ENCODE measurements at regions not wholly inside any gene's neighbourhood (a gene's known extent, or its start where the extent isn't known, plus 50 kb on each side); places are given as distances from the start of the nearest gene placed in this dataset.

- Histone ChIP-seq H3K9me1 (ENCODE audit: control insufficient read depth, insufficient read depth, low read length) (no peaks in the 10 kb centered on the region), H4K20me1 (replicated peaks; ENCODE audit: control insufficient read depth, insufficient read depth, low read length) (no peaks in the 10 kb centered on the region), H2AFZ (ENCODE audit: low read depth, low read length) (peak overlapping the region; percentile 80), H3K4me2 (ENCODE audit: insufficient read depth, low read length) (peak overlapping the region; percentile 8; the same call in 1 of the 2 replicates), H3K27ac (ENCODE audit: extremely low read depth, low read depth, low read length) (peak overlapping the region; percentile 27; the same call in 1 of the 3 replicates), H3K9me3 (replicated peaks; ENCODE audit: control insufficient read depth, insufficient read depth, low read depth, low read length) (0 out of 2 replicates have a peak, but pooled peaks cover 8% of the 10 kb centered on the region), H3K4me1 (replicated peaks in 1 of 2; ENCODE audit: control insufficient read depth in 2 of 2, insufficient read depth in 2 of 2, low read length in 2 of 2) (peaks cover 0 to 8% of the 10 kb centered on the region in 2 experiments; a peak in 4 of 5 replicates), H3K9ac (ENCODE audit: insufficient read depth in 1 of 2, low read depth in 2 of 2, low read length in 2 of 2) (no peak overlapping the region), H3K4me3 (no peak overlapping the region), H3K36me3 (ENCODE audit: control insufficient read depth, insufficient read depth, low read length) (no peaks in the 10 kb centered on the region), H3K79me2 (ENCODE audit: control insufficient read depth, insufficient read depth, low read length) (no peaks in the 10 kb centered on the region), H3K27me3 (ENCODE audit: control insufficient read depth in 2 of 2, insufficient read depth in 2 of 2, low read length in 2 of 2) (no peaks in the 10 kb centered on the region)
- ChIA-PET POLR2A (interaction anchor here (0.5 kb wide), 1 partner anchor 16 kb away, joined by 3 read pairs; no protein-coding TSS in a partner anchor), CTCF (ENCODE audit: low intra/inter-chr PET ratio) (no interaction called here)
- BruUV-seq (replicated peaks): no TSS peak
- DNase-seq (ENCODE audit: extremely low read depth in 1 of 4, low spot score in 3 of 4) (peak in 2 of 4 experiments; percentile 61 to 66), FAIRE-seq (peak; percentile 64), ATAC-seq (peak; percentile 86)
- in situ Hi-C loops (cut with MboI) (no loop called here), intact Hi-C loops (cut with micrococcal nuclease) (no loop called here)
- 18% methylated on average over 5 of the region's 5 CpGs for WGBS (ENCODE audit: insufficient coverage, low coverage, missing lambda C conversion rate)
- TF ChIP-seq RFX7 (CRISPR knock-in tag; IDR thresholded peaks at IDR 0.05) (no peak), ARID1B (IDR thresholded peaks at IDR 0.05) (peak; percentile 68), SMAD3 (CRISPR knock-in tag; conservative IDR thresholded peaks at IDR 0.05) (no peak), ZEB2 (IDR thresholded peaks at IDR 0.05) (peak; percentile 70; the same call in 1 of the 2 replicates), ZC3H8 (IDR thresholded peaks at IDR 0.05) (no peak), DPF2 (IDR thresholded peaks at IDR 0.05) (peak; percentile 80), NR2C1 (IDR thresholded peaks at IDR 0.05) (peak; percentile 16; the same call in 1 of the 2 replicates), NR2C1 (tag; IDR thresholded peaks at IDR 0.05) (no peak), NCOR1 (IDR thresholded peaks at IDR 0.05) (peak; percentile 30; the same call in 1 of the 2 replicates), EHMT2 (IDR thresholded peaks at IDR 0.05) (peak; percentile 58; the same call in 1 of the 2 replicates), MIER1 (IDR thresholded peaks at IDR 0.05; ENCODE audit: low read depth) (peak; percentile 84), GATAD2B (IDR thresholded peaks at IDR 0.05; ENCODE audit: borderline replicate concordance) (no peak), ZNF3 (CRISPR knock-in tag; IDR thresholded peaks at IDR 0.05) (no peak), CBFA2T2 (conservative IDR thresholded peaks at IDR 0.05) (no peak), ZNF57 (CRISPR knock-in tag; IDR thresholded peaks at IDR 0.05) (no peak), ZNF318 (IDR thresholded peaks at IDR 0.05; ENCODE audit: borderline replicate concordance in 1 of 2, low read depth in 1 of 2) (peak in 1 of 2 experiments; percentile 62; a peak in 1 of 4 replicates)
Observed at GRCh38 chr10:7015457-7015856, 395.4 kb downstream of the SFMBT2 start.
